SHP77 (cell line): ENCODE measurements at regions not wholly inside any gene's neighbourhood (a gene's known extent, or its start where the extent isn't known, plus 50 kb on each side); places are given as distances from the start of the nearest gene placed in this dataset.
A peak's percentile ranks its signal among the peaks of the same experiment; 100 is the strongest.

Source experiments
- DNase-seq, 2 experiments: peaks; one replicate each; lab custom pipeline; 2025; lab: John Stamatoyannopoulos, UW

DNA sequence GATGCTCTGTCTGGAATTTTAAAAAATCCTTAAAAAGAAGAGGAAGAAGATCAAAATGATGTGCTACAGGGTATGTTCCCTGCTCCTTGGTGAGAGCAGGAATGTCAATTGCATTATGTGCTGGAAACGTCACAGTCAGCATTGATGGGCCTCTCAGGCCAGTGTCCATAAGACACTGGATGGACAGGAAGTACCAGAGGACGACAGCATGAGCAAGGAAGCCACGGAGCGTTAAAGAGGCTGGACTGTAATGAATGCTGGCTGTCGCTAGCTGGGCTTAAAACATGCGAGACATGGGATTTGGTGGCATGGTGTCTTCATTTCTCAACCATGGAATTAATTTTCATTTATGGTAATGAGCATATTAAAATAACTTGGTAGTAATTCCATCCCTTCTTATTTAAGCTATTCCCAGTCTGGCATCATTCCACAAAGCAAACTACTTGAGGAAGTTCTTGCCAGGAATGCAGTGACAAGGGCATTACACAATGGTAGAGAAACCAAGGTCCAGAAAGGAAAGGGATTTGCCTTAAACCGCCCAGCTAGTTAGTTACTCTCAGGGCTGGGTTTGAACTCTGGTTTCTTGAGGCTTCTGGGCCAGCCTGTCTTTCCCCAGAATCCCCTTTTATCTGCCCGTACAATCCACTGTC lies 166.6 kb upstream of the SOX4 start:
- DNase-seq, result no peak

DNA sequence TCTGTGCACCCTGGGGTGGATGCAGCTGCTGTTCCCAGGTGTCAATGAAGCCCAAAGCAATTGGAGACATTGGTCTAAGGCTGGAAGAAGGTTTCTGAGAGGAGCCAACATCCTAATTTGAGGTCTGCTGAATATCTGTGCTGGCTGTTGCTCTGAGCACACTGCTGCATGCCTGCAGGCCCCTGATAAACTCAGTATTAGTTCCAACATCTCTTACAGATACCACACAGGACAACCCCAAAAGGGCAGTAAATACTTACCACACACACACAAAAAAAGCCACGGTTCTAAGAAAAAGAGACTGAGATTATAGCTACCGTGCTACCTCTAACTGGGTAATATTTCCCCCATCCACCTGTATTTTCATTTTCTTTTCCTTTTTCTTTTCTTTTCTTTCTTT lies 164.3 kb upstream of the SOX4 start:
- DNase-seq, result no peak

DNA sequence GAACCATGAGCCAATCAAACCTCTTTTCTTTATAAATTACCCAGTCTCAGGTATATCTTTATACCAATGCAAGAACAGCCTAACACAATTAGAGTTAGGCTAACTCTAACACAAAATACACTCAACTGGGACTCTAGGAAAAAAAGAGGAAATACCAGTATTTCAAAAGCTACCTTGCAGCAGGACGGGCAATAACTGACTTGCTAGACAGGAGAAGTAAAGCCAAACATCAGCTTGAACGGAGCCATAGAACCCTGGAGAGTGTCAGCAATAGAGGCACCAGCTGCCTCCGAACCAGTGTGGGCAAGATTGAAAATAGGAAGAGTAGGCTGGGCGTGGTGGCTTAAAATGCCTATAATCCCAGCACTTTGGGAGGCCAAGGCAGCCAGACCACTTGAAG lies 162.0 kb upstream of the SOX4 start:
- no peak for DNase-seq

DNA sequence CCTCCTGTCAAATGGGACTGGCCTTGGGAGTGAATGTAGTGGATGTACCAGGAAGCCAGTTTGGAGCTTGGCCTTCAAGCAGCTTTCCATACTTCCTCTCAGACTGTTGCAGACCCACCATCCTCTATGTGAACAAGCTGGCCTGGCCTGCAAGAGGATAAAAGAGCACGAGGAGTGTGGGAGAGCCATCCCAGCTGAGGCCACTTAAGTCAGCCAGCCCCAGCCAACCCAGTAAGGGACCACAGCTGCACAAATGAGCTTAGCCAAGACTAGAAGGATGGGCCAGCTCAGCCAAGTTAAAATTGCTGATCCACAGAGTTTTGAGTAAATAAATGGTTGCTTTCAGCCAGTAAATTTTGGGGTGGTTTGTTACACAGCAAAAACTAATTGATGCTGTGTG lies 156.9 kb upstream of the SOX4 start:
- no peak for DNase-seq

DNA sequence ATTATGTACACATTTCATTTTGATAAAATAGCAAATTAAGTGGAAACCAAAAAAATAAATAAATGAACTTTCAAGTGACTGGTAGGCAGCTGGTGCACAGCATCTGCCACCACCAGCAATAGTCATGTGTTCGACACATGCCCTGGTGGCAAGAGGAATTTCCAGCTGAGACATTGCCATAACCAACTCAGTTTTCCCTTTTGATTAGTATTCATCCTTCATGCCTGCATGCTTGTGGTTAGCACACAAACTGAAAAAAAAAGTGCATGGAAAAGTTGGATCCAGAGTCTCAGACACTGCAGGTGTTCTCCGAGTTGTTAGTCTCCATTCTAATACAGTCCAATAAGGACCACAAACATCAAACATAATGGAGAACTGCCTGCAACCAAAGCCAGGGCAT lies 156.0 kb upstream of the SOX4 start:
- DNase-seq, result no peak

DNA sequence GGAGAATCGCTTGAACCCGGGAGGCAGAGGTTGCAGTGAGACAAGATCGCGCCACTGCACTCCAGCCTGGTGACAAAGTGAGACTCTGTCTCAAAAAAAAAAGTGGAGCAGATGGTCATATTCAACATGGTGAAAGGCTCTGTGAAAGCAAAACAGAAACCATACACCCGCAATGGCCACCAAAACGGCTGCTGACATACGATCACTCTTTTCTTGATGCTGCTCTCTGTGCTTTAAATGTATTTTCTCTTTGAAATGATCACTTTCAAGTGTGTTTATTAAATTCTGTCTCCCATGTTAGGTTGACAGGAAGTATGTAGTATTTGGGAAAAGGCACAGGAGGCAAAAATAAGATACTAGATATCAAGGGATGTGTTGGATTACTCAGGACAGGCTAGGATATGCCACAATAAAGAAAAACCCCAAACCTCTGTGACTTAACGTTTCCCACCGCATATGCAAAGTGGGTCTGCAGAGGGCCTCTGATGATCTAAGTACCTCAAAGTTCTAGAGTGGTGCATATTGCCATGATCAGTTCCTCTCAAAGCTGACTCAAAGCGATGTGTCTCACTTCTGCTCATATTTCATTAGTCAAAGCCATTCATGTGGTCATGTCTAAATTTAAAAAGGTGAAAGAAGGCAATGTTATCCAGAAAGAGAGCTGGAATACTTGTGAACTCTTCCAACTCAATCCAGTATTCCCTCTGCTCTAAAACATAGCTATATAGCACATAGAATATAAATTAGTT lies 155.1 kb upstream of the SOX4 start:
- no peak for DNase-seq

DNA sequence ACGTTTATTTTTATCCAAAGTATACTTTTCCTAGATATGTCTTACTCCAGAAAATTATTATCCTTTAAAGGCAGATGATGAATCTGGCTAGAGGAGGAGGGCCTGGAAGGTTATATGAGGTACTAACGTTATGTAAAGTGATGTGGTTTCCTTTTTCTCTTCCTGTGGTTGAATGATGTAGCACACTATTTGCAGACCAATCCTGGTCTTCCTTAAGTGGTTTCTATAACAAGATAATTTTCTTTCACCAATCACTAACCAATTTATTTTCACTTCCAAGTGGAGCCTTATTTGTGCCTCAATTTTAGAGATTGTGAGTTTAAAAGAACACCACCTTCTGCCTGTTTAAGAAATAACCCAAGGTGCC lies 154.6 kb upstream of the SOX4 start:
- no peak for DNase-seq

DNA sequence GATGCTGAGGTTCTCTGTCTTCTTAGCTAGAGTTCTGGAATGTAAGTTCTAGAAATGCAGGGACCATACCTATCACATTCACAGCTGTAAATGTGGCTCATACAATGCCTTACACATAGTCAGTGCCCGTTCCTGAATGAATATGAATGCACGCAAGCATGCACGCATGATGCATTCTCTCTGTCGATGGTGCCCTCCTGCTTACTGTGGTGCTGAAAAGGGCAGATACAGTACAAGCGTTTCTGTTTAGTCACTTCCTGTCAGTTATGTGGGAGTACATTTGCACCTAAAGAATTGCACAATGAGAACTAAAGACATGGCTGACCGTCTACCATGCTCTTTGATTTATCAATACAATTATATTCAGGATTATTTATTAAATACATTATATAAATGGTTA lies 152.2 kb upstream of the SOX4 start:
- DNase-seq, result no peak

DNA sequence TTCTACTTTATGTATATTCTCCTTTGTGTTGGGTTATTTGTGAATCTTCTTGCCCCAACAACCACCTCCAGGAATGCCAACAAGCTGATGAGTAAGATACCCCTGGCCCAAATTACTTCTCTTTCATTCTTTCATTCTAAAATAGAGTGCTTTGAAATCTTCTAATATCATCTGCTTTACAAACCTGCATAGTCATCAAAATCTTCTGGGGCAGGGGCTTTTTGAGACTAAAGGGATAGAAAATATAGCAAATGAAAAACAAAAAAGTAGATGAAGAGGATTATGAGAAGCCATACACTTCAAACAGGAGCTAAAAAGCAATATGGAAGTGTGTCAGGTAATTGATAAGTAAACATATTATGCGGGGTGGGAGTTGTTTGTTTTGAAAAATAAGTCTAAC lies 150.7 kb upstream of the SOX4 start:
- DNase-seq, result no peak

DNA sequence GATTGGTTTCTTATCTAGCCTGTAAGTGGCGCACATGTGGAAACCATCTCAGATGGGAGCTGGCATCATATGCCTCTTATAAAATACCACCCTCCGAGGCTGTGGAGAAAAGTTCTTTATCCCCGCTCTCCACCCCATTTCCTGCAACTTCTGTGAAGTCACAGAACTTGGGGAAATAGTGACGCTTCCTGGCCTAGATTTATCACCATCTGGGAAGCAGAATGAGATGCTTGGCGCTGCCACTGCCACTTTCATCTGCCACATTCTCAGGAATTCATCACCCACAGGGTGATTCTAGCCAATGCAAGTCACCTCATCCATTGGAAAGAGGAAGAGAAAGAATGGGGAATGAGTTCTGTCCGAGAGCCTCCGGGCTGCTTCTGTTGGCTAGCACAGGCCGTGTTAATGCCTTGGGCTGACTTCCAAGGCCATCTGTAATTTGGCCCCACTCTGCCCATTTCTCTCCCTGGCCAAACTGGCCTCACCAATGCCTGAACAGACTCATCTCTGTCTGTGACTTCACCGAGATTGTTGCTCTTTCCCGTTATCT lies 148.8 kb upstream of the SOX4 start:
- no peak for DNase-seq

DNA sequence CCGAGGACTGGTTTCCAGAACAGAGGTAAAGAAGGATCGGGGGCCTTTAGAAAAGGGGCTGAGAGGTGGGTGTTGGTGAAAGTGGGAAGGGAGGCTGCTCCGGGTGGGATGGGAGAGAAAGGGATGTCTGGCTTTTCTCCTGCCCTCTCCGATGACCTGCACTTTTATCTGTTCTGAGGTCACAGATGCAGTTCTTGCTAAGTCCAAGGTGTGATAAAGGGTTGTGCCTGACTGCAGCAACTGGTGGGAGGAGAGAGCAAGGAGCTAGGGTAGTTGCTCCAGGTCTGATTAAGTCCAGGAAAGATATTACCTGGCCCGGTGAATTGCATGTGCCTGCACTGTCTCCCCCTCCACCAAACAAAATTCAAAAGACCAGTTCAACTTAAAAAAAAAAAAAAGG lies 145.6 kb upstream of the SOX4 start:
- no peak for DNase-seq

DNA sequence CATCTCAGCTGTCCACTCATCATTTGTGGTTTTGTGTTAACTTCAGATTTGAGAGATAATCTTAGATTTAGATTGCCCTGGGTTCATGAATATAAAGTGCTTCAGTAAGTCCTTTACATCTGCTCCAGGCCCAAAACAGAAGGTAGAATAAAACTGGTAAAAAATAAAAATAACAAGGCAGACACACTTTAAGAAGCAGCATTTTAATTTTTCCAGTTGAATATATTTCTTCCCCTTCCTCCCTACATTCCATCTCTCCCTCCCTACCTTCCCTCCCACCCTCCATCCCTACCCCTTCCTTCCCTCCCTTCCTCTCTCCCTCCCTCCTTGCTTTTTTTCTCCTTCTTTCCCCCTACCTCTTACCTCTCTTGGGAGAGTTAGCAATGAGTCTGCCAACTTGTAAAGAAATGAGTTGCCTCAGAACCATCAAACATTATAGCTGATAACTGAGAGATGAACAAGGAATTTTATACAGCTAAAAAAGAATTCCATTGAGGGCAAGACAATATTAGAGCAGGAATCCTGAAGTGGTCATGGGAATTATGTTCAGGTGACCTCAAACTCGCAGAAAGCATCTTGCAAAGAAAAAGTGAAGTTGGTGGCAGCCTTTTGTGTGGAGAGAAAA lies 145.0 kb upstream of the SOX4 start:
- DNase-seq, result no peak

DNA sequence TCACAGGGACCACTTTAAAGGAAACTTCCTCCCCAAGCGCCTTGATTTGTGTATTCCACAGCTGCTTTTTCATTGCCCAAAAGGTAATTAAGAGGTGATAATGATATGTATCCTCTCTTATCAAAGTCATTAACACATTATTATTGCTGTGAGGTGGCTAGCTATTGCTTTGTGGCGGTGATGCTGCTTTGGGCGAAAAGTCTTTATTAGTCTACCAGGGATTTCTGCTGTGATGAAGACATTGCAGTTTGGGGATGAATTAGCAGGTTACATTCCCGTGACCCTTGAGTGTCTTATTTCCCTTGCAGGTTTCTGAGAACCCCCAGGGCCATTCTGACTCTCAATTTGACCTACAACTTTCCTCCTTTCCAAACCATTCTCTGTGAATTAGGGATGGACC lies 143.4 kb upstream of the SOX4 start:
- no peak for DNase-seq

DNA sequence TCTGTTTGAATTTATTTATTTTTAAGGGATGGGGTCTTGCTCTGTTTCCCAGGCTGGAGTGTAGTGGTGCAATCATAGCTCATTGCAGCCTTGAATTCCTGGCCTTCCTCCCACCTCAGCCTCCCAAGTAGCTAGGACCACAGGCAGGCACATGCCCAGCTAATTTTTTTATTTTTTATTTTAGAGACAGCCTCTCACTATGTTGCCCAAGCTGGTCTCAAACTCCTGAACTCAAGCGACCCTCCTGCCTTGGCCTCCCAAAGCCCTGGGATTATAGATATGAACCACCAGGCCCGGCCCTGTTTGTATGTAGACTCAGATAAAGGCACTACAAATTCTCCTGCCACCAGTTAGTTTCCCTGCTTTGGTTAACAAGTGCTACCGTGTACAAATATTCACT lies 142.9 kb upstream of the SOX4 start:
- DNase-seq, result no peak

DNA sequence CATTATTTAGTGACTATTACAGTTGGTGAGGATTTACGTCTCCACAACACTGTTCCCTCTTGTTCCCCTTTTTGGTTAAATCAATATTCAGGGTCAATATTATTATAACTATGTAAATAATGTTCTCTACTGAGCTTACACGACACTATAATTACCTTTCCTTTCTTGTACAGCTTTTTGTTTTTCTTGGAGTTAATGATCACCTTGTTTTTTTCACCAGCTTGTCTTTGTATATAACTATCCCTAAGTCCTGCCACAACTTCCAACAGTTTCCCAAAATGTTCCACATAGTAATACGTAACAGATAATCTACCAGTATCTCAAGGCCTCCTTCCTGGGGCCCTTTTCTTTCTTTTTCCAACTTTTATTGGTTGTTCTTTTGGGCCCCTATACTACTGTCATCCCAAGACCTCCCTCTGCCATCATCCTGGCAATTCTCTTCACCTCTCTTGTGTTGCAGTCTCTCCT lies 142.0 kb upstream of the SOX4 start:
- DNase-seq, result peak in 1 of 2 experiments; percentile 21

DNA sequence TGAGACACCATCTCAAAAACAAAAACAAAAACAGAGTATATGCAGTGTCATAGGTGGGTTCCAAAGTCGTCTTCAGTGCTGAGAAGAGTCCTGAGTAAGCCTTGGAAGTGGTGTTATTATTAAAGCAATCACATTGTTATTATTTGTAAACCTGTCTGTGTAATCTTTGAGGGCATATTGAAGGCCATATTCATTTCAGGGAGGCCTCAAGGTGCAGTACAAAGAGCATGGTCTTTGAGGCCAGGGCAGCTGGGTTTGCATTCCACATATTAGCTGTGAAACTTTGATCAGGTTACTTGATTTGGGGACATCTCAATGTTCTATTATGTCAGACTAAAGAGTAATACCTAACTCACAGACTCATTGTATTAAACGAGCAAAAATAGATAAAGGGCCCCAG lies 139.3 kb upstream of the SOX4 start:
- DNase-seq, result no peak

DNA sequence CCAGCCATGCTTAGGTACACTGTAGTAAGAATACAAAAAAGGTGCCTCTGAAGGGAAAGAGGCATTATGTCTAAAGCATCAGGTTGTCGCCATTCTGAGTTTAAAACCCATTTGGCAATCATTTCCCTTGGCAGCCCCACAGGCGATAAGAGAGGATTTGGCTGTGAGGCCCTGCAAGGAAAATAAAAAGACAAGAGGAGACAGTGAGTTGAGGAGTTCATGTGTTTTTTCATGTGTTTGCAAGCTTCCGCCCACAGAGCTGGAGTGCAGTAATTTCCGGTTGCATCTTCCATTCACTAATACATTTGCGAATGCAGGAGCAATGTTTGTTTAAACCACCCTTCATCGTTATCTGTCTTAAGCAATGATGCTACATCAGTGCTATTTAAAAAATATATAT lies 138.5 kb upstream of the SOX4 start:
- DNase-seq, result no peak

DNA sequence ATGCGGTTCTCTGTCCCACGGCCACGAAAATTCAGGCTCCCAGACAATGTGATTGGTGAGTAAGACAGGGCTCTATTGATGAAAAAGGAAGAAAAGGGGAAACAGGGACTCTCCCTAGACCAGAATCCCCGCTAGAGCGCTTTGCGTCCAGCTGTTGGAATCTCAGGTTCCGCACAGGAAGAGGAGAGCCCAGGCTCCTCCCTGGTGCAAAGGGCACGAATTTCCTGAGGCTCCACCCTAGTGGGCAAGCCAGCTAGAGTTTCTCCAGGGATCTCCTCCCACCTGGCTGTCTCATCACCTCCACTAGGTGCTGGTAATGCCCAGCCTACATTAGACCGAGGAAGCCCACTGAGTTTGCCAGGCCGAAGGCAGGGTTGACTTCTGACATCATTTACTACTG lies 135.9 kb upstream of the SOX4 start:
- DNase-seq, result no peak

DNA sequence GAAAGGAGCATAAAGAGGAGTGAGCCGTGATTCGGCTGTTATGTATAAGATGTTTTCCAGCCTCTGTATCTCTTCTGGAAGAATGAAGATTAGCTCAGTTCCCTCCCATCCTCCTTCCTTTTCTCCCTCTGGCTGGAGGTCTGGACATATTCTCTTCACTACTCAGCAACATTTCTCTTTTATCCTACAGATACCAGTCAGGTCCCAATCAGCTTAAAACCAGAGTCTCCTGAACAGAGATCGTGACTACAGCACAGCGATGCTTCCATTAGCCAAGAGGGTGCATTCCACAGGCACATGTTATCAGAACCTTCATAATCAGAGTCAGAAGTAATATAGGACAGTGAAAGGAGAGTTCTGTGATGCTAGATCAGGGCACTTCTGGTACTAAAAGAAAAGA lies 133.9 kb upstream of the SOX4 start:
- DNase-seq, result no peak

DNA sequence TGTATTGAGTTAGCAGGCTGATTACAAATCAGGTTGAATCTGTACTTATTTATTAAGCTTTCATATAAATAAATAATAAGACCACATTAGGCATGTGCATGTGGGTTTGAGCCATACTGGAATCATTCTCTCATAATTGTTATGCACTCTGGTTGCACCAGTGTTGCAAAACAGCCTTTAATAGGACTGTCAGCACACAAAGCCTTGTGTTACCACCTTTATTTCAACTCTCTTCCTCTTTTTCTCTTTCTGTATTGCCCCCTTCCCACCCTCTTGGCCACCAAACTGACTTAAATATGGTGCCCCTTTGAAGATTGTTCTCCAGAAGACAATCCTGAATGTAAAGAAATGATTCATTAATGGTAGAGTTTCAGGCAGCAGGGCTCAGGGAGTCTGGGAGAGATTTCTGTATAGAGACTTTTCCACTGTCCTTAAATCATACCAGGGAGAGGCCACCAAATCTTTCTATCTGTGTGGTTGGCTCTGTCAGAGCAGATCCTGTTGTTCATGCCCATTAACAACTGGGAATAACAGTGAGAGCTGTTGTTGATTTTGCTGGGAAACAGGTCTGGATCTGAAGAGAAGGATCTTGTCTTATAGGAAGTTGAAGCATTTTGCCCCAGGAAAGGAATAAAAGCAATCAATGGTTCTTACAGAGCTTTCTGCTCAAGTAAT lies 131.6 kb upstream of the SOX4 start:
- no peak for DNase-seq

DNA sequence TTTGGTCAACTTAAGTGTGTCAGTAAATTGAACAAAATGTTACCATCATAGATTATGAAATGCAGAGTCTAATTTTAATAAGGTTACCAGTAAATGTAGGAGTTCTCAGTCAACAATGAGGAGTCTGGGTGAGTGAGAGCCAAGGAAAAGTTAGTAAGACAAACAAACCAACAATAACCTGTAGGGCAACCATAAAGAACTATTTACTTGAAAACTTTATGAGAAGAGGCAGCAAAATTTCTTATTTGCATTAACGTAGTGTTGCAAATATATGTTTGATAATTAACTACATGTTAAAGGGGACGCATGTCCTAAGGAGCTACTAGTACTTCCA lies 131.1 kb upstream of the SOX4 start:
- DNase-seq, result no peak

DNA sequence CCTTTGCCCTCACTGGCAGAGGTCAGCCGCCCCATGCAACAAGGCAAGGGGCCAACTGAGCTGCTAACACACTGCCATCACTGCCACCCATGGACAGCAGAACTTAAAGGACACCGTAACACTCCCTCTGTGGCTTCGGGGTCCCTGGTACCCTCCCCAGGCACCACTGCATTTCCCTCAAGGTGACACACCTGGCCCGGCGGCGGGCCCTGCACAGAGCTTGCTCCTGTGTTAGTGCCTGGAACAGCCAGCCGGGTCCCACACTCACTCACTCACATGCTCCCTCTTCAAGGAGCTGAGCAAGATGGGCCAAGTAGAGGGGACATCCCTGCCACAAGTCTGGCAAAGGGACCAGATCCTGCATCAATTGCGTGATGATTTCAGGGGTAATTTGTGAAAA lies 126.5 kb upstream of the SOX4 start:
- no peak for DNase-seq

DNA sequence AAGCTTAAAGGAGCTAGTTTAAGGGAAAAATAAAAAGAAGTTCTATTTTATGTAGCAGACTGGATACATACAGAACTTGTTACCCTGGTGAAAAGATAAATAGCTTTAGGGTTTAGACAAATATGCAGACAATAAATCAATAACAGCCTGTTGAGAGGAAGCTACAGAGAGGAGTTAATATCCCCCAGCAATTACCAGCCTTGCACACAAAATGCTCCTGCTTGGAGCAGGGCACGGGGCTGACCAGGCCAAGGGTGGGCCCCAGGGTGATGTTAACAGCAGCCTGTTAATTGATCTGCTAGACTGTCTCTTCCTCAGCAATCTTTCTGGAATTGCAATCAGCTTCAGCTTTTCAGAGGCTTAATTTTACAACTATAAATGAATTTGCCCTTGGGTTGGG lies 125.1 kb upstream of the SOX4 start:
- no peak for DNase-seq
